ENCODE measurements at regions not wholly inside any gene's neighbourhood (a gene's known extent, or its start where the extent isn't known, plus 50 kb on each side); places are given as distances from the start of the nearest gene placed in this dataset.
"Not testable (repeated sequence)": the region's sequence is repeated elsewhere in the genome, so short reads cannot be mapped to it uniquely, and the experiment has no call there.

DNA sequence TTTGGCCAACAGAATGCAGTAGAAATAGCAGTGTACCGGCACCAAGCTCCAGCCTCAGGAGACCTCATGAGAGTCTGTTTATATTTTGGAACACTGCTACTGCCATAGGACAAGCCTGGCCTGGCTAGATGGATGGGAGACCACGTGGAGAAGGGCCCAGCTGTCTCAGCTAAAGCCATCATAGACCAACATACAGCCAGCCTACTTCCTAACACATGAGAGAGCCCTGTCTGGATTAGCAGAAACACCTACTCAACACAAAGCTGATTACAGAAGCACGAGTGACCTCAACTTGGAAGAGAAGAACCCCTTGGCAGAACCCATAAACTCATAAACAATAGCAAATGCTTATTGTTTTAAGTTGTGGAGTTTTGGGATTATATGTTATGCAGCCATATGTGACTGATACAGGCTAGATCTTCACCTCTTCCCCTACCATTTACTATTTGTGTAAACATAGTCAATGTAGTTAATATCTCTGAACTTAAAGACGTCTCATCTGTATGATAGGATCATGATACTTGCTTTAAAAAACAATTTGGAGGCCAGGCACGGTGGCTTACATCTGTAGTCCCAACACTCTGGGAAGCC, 199.4 kb upstream of the ZNF217 start:
- DNase-seq (ENCODE audit: low read depth) = no peak
- no peak overlapping the region for H3K4me3 ChIP-seq (ENCODE audit: low read depth, low read length)
- TF ChIP-seq, protein P1, sequence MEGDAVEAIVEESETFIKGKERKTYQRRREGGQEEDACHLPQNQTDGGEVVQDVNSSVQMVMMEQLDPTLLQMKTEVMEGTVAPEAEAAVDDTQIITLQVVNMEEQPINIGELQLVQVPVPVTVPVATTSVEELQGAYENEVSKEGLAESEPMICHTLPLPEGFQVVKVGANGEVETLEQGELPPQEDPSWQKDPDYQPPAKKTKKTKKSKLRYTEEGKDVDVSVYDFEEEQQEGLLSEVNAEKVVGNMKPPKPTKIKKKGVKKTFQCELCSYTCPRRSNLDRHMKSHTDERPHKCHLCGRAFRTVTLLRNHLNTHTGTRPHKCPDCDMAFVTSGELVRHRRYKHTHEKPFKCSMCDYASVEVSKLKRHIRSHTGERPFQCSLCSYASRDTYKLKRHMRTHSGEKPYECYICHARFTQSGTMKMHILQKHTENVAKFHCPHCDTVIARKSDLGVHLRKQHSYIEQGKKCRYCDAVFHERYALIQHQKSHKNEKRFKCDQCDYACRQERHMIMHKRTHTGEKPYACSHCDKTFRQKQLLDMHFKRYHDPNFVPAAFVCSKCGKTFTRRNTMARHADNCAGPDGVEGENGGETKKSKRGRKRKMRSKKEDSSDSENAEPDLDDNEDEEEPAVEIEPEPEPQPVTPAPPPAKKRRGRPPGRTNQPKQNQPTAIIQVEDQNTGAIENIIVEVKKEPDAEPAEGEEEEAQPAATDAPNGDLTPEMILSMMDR (IDR thresholded peaks at IDR 0.05; ENCODE audit: insufficient read depth, low read depth, low read length, missing control alignments) = no peak

DNA sequence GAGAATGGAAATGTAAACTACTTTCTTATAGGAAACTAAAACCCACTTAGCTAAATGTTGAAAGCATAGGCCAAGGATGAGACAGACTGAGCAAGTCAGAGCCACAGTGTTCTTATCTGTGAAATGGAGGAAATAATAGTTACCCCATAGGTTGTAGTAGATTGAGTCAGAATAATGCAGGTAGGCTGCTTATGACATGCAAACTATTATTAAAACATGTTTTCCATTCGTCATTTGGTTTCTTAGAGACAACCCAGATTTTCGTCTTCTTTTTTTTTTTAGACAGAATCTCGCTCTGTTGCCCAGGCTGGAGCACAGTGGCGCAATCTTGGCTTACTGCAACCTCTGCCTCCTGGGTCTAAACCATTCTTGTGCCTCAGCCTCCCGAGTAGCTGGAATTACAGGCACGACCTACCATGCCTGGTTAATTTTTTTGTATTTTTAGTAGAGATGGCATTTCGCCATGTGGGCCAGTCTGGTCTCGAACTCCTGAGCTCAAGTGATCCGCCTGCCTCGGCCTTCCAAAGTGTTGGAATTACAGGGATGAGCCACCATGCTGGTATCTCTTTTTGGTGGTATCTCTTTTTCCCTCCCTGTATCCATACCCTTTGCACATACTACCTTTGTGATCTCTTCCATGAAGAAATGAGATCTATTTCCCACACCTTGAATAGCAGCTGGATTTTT, 196.5 kb upstream of the ZNF217 start:
- H3K4me3 ChIP-seq (ENCODE audit: low read depth, low read length) = no peak overlapping the region
- TF ChIP-seq, protein P1 (IDR thresholded peaks at IDR 0.05; ENCODE audit: insufficient read depth, low read depth, low read length, missing control alignments) = no peak
- DNase-seq (ENCODE audit: low read depth) = no peak

DNA sequence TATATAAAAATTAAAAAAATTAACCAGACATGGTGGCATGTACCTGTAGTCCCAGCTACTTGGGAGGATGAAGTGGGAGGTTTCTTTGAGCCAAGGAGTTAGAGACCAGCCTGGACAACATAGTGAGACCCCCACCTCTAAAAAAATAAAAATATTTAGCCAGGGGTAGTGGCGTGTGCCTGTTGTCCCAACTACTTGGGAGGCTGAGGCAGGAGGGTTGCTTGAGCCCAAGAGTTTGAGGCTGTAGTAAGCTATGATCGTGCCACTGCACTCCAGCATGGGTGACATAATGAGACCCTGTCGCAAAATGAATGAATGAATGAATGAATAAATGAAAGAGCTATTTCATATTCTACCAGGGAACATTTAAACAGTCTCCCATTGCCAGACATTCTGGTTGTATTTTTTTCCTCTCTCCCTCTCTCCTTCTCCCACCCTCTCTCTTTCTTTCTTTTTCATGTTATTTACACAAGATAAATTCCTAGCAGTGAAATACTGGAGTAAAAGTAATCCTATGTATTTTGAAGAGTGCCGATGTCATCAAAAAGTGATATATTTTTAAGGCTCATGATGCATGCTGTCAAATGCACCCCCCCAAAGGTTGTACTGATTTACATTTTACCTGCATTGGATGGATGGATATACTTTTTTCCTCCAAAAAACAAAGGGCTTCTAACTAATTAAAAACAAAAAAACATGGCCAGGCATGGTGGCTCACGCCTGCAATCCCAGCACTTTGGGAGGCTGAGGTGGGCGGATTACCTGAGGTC, 194.8 kb upstream of the ZNF217 start:
- H3K4me3 ChIP-seq (ENCODE audit: low read depth, low read length) = no peak overlapping the region
- TF ChIP-seq, protein P1 (IDR thresholded peaks at IDR 0.05; ENCODE audit: insufficient read depth, low read depth, low read length, missing control alignments) = no peak
- DNase-seq (ENCODE audit: low read depth) = no peak

DNA sequence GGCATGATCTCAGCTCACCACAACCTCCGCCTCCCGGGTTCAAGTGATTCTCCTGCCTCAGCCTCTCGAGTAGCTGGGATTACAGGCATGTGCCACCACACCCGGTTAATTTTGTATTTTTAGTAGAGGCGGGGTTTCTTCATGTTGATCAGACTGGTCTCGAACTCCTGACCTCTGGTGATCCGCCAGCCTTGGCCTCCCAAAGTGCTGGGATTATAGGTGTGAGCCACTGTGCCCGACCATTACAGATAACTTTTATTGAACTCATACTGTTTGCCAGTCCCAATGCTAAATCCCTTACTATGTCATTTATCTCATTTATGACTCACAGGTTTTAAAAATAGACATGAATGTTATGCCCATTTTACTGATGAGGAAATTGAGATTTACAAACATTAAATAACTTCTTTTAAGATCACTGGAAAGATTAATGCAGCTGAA, 193.9 kb upstream of the ZNF217 start:
- not testable (repeated sequence) for H3K4me3 ChIP-seq (ENCODE audit: low read depth, low read length); DNase-seq (ENCODE audit: low read depth)

DNA sequence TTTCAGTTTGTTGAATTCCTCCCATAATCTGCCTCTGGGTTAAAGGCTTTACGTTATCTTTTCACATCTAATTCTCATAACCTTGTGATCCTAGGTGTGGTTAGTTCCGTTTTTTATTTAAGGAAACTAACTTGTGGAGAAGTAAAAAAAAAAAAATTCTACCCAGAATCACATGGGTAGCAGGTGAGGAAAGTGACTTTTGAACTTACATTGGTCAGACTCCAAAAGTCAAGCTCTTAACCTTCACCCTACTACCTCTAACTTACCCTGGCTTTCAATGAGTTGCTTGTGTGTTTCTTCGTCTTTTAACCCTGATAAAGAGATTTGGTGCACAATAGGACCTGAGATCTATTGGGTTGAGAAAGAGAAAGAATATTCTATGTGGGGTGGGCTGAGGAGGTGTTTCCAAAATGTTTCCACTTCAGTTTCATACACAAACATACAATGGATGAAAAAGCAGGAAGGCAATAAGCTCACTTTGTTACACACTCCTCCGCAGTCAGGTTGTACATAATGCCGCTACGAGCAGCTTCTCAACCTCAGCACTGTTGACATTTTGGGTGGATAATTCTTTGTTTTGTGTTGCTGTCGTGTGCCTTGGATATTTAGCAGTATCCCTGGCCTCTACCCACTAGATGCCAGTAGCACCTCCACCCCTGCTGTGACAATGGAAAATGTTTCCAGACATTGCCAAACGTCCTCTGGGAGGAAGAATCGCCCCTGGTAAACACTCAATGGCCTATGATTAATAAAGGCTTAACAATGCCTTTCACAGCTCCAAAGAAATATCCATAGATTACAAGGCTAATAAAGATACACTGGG, 193.0 kb upstream of the ZNF217 start:
- TF ChIP-seq, protein P1 (IDR thresholded peaks at IDR 0.05; ENCODE audit: insufficient read depth, low read depth, low read length, missing control alignments) = no peak
- H3K4me3 ChIP-seq (ENCODE audit: low read depth, low read length) = no peak overlapping the region
- no peak for DNase-seq (ENCODE audit: low read depth)

DNA sequence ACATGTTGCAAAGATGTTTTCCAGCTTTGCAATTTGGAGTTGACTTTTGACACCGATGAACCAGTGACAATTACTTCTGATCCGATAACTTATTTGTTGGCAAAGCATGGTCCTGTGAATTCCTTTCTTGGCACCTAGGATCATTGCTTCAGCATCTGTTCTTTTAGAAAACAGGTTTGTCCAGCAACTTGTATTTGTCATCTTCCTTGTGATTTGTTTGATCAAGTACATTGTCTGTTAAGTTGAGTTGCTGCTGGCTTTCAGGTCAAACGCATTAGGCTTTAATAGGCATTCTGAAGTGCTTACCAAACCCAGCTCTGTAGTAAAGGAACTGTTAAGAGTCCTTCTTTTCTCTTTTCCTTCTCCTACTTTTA, 192.4 kb upstream of the ZNF217 start:
- TF ChIP-seq, protein P1 (IDR thresholded peaks at IDR 0.05; ENCODE audit: insufficient read depth, low read depth, low read length, missing control alignments) = no peak

DNA sequence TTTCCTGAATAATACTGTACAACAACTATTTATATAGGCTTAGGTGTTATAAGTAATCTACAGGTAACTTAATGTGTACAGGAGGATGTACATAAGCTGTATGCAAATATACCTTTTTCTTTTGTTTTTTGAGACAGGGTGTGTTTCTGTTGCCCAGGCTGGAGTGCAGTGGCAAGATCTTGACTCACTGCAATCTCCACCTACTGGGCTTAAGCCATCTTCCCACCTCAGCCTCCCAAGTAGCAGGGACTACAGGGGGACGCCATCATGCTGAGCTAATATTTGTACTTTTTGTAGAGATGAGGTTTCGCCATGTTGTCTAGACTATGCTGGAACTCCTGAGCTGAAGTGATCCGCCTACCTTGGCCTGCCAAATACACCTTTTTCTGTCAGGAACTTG, 191.7 kb upstream of the ZNF217 start:
- TF ChIP-seq, protein P1 (IDR thresholded peaks at IDR 0.05; ENCODE audit: insufficient read depth, low read depth, low read length, missing control alignments) = no peak
- DNase-seq (ENCODE audit: low read depth) = no peak
- H3K4me3 ChIP-seq (ENCODE audit: low read depth, low read length) = no peak overlapping the region

More for the DNA sequence above, 192.4 kb upstream of the ZNF217 start:
- no peak overlapping the region for H3K4me3 ChIP-seq (ENCODE audit: low read depth, low read length)
- DNase-seq (ENCODE audit: low read depth) = no peak

Measured in GM12865 (cell line).